ENCODE measurements at regions not wholly inside any gene's neighbourhood (a gene's known extent, or its start where the extent isn't known, plus 50 kb on each side); places are given as distances from the start of the nearest gene placed in this dataset.

DNA sequence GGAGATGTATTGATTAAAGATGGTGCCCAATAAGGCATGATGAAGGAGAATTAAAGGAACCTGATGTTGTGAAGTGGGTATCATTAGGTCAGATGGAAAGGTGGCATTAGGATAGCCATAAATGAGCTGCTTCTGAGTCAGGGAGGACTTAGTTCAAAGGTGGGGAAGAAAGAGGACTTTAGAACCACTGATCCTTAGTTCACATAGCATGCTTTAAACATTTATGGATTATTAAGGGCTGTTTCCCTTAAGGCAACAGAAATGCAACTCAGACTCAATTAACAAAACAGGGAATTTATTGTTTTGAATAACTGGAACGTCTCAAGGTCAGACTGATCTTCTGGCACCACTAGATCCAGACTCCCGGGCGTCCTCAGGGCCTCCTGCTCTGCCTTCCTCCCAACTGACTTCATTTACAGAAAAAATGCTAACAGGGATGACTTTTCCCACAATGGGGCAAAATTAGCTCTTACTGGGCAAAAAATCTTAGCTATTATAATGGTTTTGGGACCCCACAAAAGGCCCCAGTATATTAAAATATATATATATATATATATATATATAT lies 1526.0 kb downstream of the TBC1D22A start:
- TF ChIP-seq, protein P1, sequence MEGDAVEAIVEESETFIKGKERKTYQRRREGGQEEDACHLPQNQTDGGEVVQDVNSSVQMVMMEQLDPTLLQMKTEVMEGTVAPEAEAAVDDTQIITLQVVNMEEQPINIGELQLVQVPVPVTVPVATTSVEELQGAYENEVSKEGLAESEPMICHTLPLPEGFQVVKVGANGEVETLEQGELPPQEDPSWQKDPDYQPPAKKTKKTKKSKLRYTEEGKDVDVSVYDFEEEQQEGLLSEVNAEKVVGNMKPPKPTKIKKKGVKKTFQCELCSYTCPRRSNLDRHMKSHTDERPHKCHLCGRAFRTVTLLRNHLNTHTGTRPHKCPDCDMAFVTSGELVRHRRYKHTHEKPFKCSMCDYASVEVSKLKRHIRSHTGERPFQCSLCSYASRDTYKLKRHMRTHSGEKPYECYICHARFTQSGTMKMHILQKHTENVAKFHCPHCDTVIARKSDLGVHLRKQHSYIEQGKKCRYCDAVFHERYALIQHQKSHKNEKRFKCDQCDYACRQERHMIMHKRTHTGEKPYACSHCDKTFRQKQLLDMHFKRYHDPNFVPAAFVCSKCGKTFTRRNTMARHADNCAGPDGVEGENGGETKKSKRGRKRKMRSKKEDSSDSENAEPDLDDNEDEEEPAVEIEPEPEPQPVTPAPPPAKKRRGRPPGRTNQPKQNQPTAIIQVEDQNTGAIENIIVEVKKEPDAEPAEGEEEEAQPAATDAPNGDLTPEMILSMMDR (IDR thresholded peaks at IDR 0.05): no peak
- TF ChIP-seq ZFX (IDR thresholded peaks at IDR 0.05; ENCODE audit: borderline replicate concordance): no peak
